CD8-positive, alpha-beta memory T cell (primary cell): ENCODE measurements at regions not wholly inside any gene's neighbourhood (a gene's known extent, or its start where the extent isn't known, plus 50 kb on each side); places are given as distances from the start of the nearest gene placed in this dataset.
"Not testable (repeated sequence)": the region's sequence is repeated elsewhere in the genome, so short reads cannot be mapped to it uniquely, and the experiment has no call there.

Experiments used
- CTCF ChIA-PET: fragments of 350-600 bp; sonication (Branson Sonifier 250); formaldehyde crosslinking; loops from one replicate; lab custom pipeline; 2021; ENCODE audit warnings: antibody characterized with exemption; lab: Charles Lee
- POLR2A ChIA-PET: fragments of 350-600 bp; sonication (Branson Sonifier 250); formaldehyde crosslinking; loops from one replicate; lab custom pipeline; 2021; ENCODE audit warnings: antibody characterized with exemption; lab: Charles Lee
- DNase-seq, 5 donors: peaks; one replicate each; pipeline versions ENCODE4 v3.0.0 to v3.0.0-alpha.2; 2020 to 2022; ENCODE audit warnings: mixed read lengths in 1 of 5
- H3K27ac ChIP-seq: one replicate; pipeline ENCODE4 v1.7.0; 2013; ENCODE audit warnings: low read depth, mild to moderate bottlenecking, low read length, moderate library complexity
- H3K27me3 ChIP-seq: 2 replicates; pipeline ENCODE4 v1.7.0; 2013; ENCODE audit warnings: low read length, mild to moderate bottlenecking; ENCODE audit not compliant: insufficient read depth, poor library complexity, severe bottlenecking
- H3K36me3 ChIP-seq: 2 replicates; pipeline ENCODE4 v1.7.0; 2013; ENCODE audit warnings: mild to moderate bottlenecking, low read length, moderate library complexity; ENCODE audit not compliant: insufficient read depth
- H3K4me1 ChIP-seq: 2 replicates; pipeline ENCODE4 v1.7.0; 2013; ENCODE audit warnings: mild to moderate bottlenecking, low read length, moderate library complexity; ENCODE audit not compliant: insufficient read depth
- H3K4me3 ChIP-seq: 2 replicates; pipeline ENCODE4 v1.7.0; 2013; ENCODE audit warnings: mild to moderate bottlenecking, low read length
- H3K9me3 ChIP-seq: 2 replicates; pipeline ENCODE4 v1.7.0; 2013; ENCODE audit warnings: mild to moderate bottlenecking, low read length
- H3K27ac Mint-ChIP-seq, 8 donors: one replicate each; pipeline ENCODE4 v1.8.0; 2020 to 2021; ENCODE audit warnings: mixed read lengths in 8 of 8, mild to moderate bottlenecking in 6 of 8, inconsistent platforms in 3 of 8, moderate library complexity in 3 of 8
- H3K27me3 Mint-ChIP-seq, 2 donors: one replicate each; pipeline ENCODE4 v1.8.0; 2020 to 2021; ENCODE audit warnings: mixed read lengths in 2 of 2, mild to moderate bottlenecking in 1 of 2, moderate library complexity in 1 of 2
- H3K36me3 Mint-ChIP-seq, 3 donors: one replicate each; pipeline ENCODE4 v1.8.0; 2020 to 2021; ENCODE audit warnings: mixed read lengths in 3 of 3, inconsistent platforms in 1 of 3, mild to moderate bottlenecking in 1 of 3
- H3K4me1 Mint-ChIP-seq, 3 donors: one replicate each; pipeline ENCODE4 v1.8.0; 2020 to 2021; ENCODE audit warnings: mixed read lengths in 3 of 3, inconsistent platforms in 1 of 3, mild to moderate bottlenecking in 1 of 3
- H3K4me3 Mint-ChIP-seq, 7 donors: one replicate each; pipeline ENCODE4 v1.8.0; 2020 to 2021; ENCODE audit warnings: mixed read lengths in 7 of 7, mild to moderate bottlenecking in 6 of 7, moderate library complexity in 4 of 7, inconsistent platforms in 2 of 7
- H3K9me3 Mint-ChIP-seq, 5 donors: one replicate each; pipeline ENCODE4 v1.8.0; 2020 to 2022; ENCODE audit warnings: mixed read lengths in 5 of 5, mild to moderate bottlenecking in 3 of 5, moderate library complexity in 2 of 5, inconsistent platforms in 1 of 5

GRCh38 chr10:45553155-45553554 is 119.4 kb downstream of the ZFAND4 start:
- no peaks in the 10 kb centered on the region for H3K9me3 Mint-ChIP-seq
- no peaks in the 10 kb centered on the region for H3K36me3 ChIP-seq
- no peaks in the 10 kb centered on the region for H3K27me3 Mint-ChIP-seq
- peaks cover 4 to 29% (median 12%) of the 10 kb centered on the region in 3 donors for H3K36me3 Mint-ChIP-seq
- H3K4me1 ChIP-seq: peaks cover 14% of the 10 kb centered on the region
- H3K27me3 ChIP-seq: no peaks in the 10 kb centered on the region
- peak overlapping the region in 2 of 8 donors; percentile 4 to 31 for H3K27ac Mint-ChIP-seq
- POLR2A ChIA-PET: no interaction called here
- CTCF ChIA-PET: no interaction called here
- H3K4me1 Mint-ChIP-seq: peaks cover 29 to 46% (median 31%) of the 10 kb centered on the region in 3 donors
- no peak overlapping the region for H3K4me3 ChIP-seq
- H3K27ac ChIP-seq: no peak overlapping the region
- no peaks in the 10 kb centered on the region for H3K9me3 ChIP-seq
- no peak overlapping the region for H3K4me3 Mint-ChIP-seq
- no peak for DNase-seq

GRCh38 chr10:45552476-45552875 is 120.1 kb downstream of the ZFAND4 start:
- Mint-ChIP-seq H3K27me3 (no peaks in the 10 kb centered on the region), H3K4me3 (no peak overlapping the region), H3K9me3 (no peaks in the 10 kb centered on the region), H3K4me1 (peaks cover 26 to 44% (median 30%) of the 10 kb centered on the region in 3 donors), H3K36me3 (peaks cover 4 to 31% (median 12%) of the 10 kb centered on the region in 3 donors), H3K27ac (no peak overlapping the region)
- Histone ChIP-seq H3K4me3 (no peak overlapping the region), H3K27ac (no peak overlapping the region), H3K27me3 (no peaks in the 10 kb centered on the region), H3K9me3 (no peaks in the 10 kb centered on the region), H3K36me3 (no peaks in the 10 kb centered on the region), H3K4me1 (peaks cover 7% of the 10 kb centered on the region)
- no peak for DNase-seq
- ChIA-PET POLR2A (no interaction called here), CTCF (no interaction called here)

- Mint-ChIP-seq H3K4me3 (no peak overlapping the region), H3K4me1 (peaks cover 14 to 36% (median 18%) of the 10 kb centered on the region in 3 donors), H3K9me3 (no peaks in the 10 kb centered on the region), H3K27ac (no peak overlapping the region), H3K27me3 (no peaks in the 10 kb centered on the region), H3K36me3 (peaks cover 4 to 39% (median 12%) of the 10 kb centered on the region in 3 donors)
- DNase-seq: no peak
- ChIA-PET CTCF (no interaction called here), POLR2A (no interaction called here)
- Histone ChIP-seq H3K9me3 (no peaks in the 10 kb centered on the region), H3K27me3 (no peaks in the 10 kb centered on the region), H3K4me1 (no peaks in the 10 kb centered on the region), H3K27ac (no peak overlapping the region), H3K36me3 (no peaks in the 10 kb centered on the region), H3K4me3 (no peak overlapping the region)
These were observed 121.4 kb downstream of the ZFAND4 start for GRCh38 chr10:45550903-45551786.

- H3K4me1 Mint-ChIP-seq: peaks cover 10 to 28% (median 17%) of the 10 kb centered on the region in 3 donors
- ChIA-PET POLR2A (no interaction called here), CTCF (no interaction called here)
- H3K27ac Mint-ChIP-seq: peak overlapping the region in 1 of 8 donors; percentile 27
- Histone ChIP-seq H3K9me3 (no peaks in the 10 kb centered on the region), H3K36me3 (no peaks in the 10 kb centered on the region), H3K4me3 (no peak overlapping the region), H3K27ac (no peak overlapping the region), H3K4me1 (no peaks in the 10 kb centered on the region), H3K27me3 (no peaks in the 10 kb centered on the region)
- no peak for DNase-seq
- H3K4me3 Mint-ChIP-seq: no peak overlapping the region
- no peaks in the 10 kb centered on the region for H3K9me3 Mint-ChIP-seq
- H3K36me3 Mint-ChIP-seq: peaks cover 4 to 43% (median 16%) of the 10 kb centered on the region in 3 donors
- H3K27me3 Mint-ChIP-seq: no peaks in the 10 kb centered on the region
These were observed 124.5 kb downstream of the ZFAND4 start for GRCh38 chr10:45548068-45548467.

GRCh38 chr10:45547207-45547606 is 125.4 kb downstream of the ZFAND4 start:
- CTCF ChIA-PET: no interaction called here
- no peak overlapping the region for H3K27ac ChIP-seq
- H3K36me3 Mint-ChIP-seq: peaks cover 4 to 44% (median 16%) of the 10 kb centered on the region in 3 donors

GRCh38 chr10:45545150-45545549 is 127.4 kb downstream of the ZFAND4 start:
- Mint-ChIP-seq H3K9me3 (peaks cover 0 to under 1% (median 0%) of the 10 kb centered on the region in 5 donors), H3K4me1 (peaks cover 13 to 25% (median 16%) of the 10 kb centered on the region in 3 donors), H3K27me3 (no peaks in the 10 kb centered on the region), H3K4me3 (no peak overlapping the region), H3K27ac (no peak overlapping the region), H3K36me3 (peaks cover 4 to 33% (median 10%) of the 10 kb centered on the region in 3 donors)
- no peaks in the 10 kb centered on the region for H3K4me1 ChIP-seq
- no peaks in the 10 kb centered on the region for H3K27me3 ChIP-seq
- H3K27ac ChIP-seq: no peak overlapping the region
- ChIA-PET POLR2A (no interaction called here), CTCF (no interaction called here)
- no peaks in the 10 kb centered on the region for H3K36me3 ChIP-seq
- DNase-seq: no peak
- no peaks in the 10 kb centered on the region for H3K9me3 ChIP-seq
- no peak overlapping the region for H3K4me3 ChIP-seq

More at GRCh38 chr10:45547207-45547606, 125.4 kb downstream of the ZFAND4 start:
- Mint-ChIP-seq H3K27me3 (no peaks in the 10 kb centered on the region), H3K27ac (peak overlapping the region in 2 of 8 donors; percentile 43 to 46), H3K4me3 (no peak overlapping the region), H3K4me1 (peaks cover 13 to 31% (median 20%) of the 10 kb centered on the region in 3 donors), H3K9me3 (no peaks in the 10 kb centered on the region)
- Histone ChIP-seq H3K9me3 (no peaks in the 10 kb centered on the region), H3K36me3 (no peaks in the 10 kb centered on the region), H3K4me1 (no peaks in the 10 kb centered on the region), H3K27me3 (no peaks in the 10 kb centered on the region), H3K4me3 (no peak overlapping the region)
- DNase-seq: no peak
- POLR2A ChIA-PET: no interaction called here

GRCh38 chr10:45544191-45544590 is 128.4 kb downstream of the ZFAND4 start:
- Mint-ChIP-seq H3K36me3 (peaks cover under 1 to 25% (median 5%) of the 10 kb centered on the region in 3 donors), H3K4me3 (no peak overlapping the region), H3K4me1 (peaks cover 19 to 32% (median 21%) of the 10 kb centered on the region in 3 donors), H3K9me3 (peaks cover 0 to 2% (median 0%) of the 10 kb centered on the region in 5 donors), H3K27ac (no peak overlapping the region), H3K27me3 (no peaks in the 10 kb centered on the region)
- CTCF ChIA-PET: no interaction called here
- H3K27ac ChIP-seq: no peak overlapping the region
- H3K4me3 ChIP-seq: no peak overlapping the region
- no peaks in the 10 kb centered on the region for H3K36me3 ChIP-seq
- POLR2A ChIA-PET: no interaction called here
- no peaks in the 10 kb centered on the region for H3K9me3 ChIP-seq
- no peaks in the 10 kb centered on the region for H3K27me3 ChIP-seq
- no peak for DNase-seq
- H3K4me1 ChIP-seq: no peaks in the 10 kb centered on the region

- H3K9me3 ChIP-seq, CTCF ChIA-PET: not testable (repeated sequence)
These were observed 131.5 kb downstream of the ZFAND4 start for GRCh38 chr10:45541032-45541431.

More at GRCh38 chr10:45541032-45541431, 131.5 kb downstream of the ZFAND4 start:
- H3K27me3 Mint-ChIP-seq, H3K4me3 ChIP-seq, H3K9me3 Mint-ChIP-seq, H3K27ac Mint-ChIP-seq, H3K27me3 ChIP-seq, H3K27ac ChIP-seq, H3K4me1 ChIP-seq, H3K4me3 Mint-ChIP-seq, POLR2A ChIA-PET, DNase-seq, H3K36me3 ChIP-seq: not testable (repeated sequence)
- Mint-ChIP-seq H3K4me1 (peaks cover 20 to 31% (median 27%) of the 10 kb centered on the region in 3 donors), H3K36me3 (peaks cover 7 to 15% (median 12%) of the 10 kb centered on the region in 3 donors)
